ENCODE measurements at regions not wholly inside any gene's neighbourhood (a gene's known extent, or its start where the extent isn't known, plus 50 kb on each side); places are given as distances from the start of the nearest gene placed in this dataset.

DNA sequence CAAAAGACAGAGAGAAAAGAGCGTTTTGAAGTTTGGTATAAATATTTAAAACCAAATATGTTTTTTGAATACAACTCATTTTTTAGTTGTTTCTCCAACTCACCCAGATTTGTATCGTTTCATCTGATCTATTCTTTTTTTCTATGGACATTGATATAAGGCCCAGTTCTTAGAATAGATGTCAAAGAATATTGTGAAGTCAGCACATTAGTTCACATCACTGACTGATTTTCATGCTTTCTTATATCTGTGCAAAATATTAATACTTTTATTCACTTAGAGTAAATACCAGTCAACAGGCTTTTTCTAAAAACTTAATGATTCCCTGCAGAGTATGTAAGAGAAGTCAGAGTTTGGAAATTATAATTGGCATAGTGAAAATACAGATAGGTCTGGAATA is 254.4 kb upstream of the PTPRD start:
- no peak for TF ChIP-seq EZH2 (IDR thresholded peaks at IDR 0.05; ENCODE audit: insufficient read depth, poor library complexity, severe bottlenecking)
- TF ChIP-seq EZH2phosphoT487 (IDR thresholded peaks at IDR 0.05; ENCODE audit: insufficient read depth, low read depth): no peak

Data from GM23248 (cell line).